HG03432 (cell line): ENCODE measurements at regions not wholly inside any gene's neighbourhood (a gene's known extent, or its start where the extent isn't known, plus 50 kb on each side); places are given as distances from the start of the nearest gene placed in this dataset.
A peak's percentile ranks its signal among the peaks of the same experiment; 100 is the strongest.
"Not testable (repeated sequence)": the region's sequence is repeated elsewhere in the genome, so short reads cannot be mapped to it uniquely, and the experiment has no call there.

Source experiments
- ATAC-seq: cut with Tn5 transposase; IDR thresholded peaks from one replicate; pipeline ENCODE4 v1.9.1; 2021; ENCODE audit warnings: mild to moderate bottlenecking, moderate library complexity; ENCODE audit not compliant: unreplicated experiment

DNA sequence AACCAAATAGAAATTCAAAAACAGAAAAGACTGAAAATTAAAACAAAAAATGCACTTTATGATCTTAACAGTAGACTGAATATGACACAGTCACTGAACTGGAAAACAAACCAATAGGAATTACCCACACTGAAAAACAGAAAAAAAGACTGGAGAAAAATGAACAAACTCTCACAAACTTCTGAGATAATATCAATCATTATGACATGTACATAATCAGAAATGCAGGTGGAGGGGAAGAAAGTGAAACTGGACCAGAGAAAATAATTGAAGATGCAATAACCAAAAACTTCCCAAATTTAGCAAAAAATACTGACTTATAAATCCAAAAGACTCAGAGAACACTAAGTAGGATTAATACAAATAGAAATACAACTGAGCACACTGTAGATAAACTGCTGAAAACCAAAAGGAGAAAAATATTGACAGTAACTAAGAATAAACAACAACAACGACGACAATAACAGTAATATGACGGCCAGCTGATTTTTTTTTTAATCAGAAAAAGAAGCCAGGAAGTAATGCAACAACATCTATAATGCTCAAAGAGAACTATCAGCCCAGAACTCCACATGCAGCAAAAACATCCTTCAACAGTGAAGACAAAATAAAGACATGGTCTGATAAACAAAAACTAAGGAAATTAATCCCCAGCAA lies 108.1 kb downstream of the ZFAND4 start:
- no peak for ATAC-seq

DNA sequence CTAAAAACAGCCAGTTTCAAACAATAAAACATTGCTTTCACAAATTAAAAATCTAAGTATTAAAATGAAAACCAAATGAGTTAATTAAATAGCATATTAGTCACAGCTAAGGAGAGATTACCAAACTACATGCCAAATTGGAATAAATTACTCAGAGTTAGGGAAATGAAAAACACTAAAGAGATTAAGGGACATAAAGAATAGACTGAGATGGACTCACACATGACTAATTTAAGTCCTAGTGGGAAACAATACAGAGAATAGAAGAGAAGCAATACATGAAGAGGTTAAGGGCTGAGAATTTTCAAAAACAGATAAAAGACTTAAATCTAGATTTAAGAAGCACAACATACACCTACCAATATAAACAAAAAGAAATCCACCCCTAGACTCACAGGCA lies 110.6 kb downstream of the ZFAND4 start:
- ATAC-seq = no peak

DNA sequence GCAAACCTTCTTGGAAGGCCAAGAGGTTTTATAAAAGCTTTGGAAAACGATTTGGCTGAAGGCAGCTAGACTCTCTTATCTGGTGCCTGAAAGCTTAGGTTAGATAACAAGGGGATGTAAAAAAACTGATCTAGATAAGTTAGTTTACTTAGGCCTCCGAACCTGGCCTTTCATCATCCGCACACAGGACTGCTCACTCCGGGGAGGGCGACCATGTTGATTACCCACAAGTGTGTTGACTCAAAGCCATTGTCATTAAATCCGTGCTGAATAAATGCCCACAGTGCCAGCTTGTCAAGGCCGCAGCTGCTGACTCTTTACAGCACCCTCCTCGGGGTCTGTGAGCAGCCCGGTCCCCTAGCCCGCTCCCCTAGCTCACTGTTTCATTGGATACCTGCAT lies 112.3 kb downstream of the ZFAND4 start:
- no peak for ATAC-seq

DNA sequence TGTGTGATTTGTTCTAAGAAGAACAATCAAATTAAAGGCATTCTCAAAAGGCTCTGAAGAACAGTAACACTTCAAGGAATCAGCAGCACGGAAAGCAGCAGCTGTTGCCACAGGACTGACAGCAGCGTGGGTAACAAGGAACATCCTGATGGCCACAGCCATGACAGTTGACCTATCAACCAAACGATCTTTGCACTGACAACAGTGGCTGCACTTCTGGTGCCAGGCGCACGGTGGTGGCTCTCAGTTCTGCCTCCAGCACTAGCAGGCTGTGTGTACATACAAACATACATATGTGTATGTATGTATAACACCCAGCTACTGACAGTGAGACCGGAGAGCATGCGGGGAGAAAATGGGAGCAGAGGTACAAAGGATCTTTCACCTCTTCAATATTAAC lies 114.1 kb downstream of the ZFAND4 start:
- ATAC-seq = no peak

DNA sequence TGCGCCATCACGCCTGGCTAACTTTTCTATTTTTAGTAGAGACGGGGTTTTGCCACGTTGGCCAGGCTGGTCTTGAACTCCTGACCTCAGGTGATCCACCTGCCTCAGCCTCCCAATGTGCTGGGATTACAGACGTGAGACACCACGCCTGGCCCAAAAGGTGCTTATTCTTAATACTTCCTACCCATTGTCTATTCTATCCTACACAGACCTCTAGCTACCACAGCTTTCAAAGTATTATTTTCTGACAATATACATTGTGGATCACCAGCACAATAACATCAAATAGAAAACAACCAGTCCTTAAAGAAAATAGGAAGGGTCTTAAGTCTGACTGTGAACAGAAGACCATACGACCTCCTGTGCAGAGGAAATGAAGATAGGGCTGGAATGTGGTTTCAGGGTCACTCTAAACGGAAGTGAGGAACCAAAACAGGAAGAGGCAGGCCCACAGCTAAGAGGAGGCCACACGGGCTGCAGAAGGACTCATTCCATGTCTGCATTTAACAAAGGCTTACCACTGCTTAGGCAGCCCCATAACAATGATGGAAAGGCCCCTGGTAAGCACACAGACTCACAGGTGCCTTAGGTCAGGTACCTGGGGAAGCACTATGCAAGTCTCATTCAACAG lies 115.2 kb downstream of the ZFAND4 start:
- ATAC-seq = no peak

DNA sequence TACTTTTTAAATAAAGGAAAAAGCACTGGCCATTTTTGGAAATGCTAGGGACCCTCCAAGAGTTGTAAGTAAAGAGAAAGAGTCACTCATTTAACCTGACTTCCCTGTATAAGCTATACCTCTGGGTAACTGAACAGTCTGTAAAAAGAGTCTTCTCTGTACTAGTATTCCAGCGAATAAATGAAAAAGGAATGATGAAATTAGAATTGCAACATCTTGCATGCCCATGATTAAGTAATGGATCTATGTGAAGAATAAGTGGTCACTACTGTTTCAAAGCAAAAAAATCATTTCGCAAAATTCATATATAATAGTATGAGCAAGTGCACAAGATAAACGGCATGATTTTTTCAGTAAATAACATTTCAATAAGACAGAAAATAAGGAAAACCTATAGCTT lies 116.8 kb downstream of the ZFAND4 start:
- no peak for ATAC-seq

DNA sequence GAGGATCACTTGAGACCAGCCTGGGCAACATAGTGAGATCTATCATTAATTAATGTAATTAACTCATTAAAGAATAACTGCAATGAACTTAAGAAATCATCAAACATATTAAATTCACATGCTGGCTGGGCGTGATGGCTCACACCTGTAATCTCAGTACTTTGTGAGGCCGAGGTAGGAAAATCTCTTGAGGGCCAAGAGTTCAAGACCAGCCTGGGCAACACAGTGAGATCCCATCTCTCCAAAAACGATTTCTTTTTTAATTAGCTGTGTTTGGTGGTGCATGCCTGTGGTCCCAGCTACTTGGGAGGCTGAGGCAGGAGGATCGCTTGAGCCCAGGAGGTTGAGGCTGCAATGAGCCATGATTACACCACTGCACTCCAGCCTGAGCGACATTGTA lies 117.2 kb downstream of the ZFAND4 start:
- not testable (repeated sequence) for ATAC-seq

DNA sequence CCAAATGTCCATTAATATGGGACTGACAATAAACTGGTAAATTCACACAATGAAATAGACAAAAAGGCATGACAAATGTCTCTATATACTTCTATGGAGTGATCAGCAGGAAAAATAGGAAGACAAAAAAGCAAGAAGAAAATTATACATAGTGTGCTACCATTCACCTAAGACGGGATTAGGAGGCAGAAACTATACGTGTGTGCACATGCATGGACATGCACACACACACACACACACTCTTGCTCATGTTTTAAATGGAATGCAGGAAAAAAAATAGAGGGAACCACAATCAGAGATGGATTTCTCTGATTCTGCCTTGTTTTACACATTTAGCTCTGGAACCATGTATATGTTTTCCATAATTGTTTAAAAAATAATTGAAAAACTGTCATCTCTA lies 119.0 kb downstream of the ZFAND4 start:
- no peak for ATAC-seq

DNA sequence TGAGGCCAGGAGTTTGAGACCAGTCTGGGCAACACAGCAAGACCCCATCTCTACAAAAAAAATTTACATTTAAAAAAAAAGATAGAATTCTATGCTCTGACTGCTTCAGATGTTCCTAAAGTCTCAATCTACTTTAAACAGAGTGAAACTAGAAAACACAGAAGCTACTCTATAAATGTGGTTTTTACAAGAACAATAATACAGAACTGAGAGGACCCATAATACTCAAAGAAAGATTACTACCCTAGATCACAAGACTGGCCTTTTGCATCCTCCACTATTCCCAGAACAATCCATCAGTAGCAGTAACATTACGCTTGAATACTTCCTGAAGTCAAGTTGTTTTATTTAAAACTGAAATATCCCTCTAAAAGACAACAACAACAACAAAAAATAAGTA lies 119.4 kb downstream of the ZFAND4 start:
- ATAC-seq = peak; percentile 55

DNA sequence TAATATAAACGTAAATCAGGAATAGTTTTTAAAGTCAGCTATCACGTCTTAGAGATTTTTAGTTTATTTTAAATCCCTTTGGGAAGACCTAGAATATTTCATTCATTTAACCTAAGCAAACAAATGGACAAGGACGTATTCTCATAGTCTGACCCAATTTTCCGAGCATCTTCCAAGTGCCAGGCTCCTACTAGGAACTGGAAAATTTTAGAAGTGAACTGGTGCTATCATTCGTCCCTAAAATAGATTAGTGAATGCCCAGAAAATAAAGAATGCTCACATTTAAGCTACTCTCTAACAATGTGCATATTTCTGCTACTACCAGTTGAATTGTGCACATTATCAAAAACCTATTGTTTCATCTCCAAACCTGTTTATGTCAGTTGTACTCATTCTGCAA lies 120.1 kb downstream of the ZFAND4 start:
- ATAC-seq = no peak

DNA sequence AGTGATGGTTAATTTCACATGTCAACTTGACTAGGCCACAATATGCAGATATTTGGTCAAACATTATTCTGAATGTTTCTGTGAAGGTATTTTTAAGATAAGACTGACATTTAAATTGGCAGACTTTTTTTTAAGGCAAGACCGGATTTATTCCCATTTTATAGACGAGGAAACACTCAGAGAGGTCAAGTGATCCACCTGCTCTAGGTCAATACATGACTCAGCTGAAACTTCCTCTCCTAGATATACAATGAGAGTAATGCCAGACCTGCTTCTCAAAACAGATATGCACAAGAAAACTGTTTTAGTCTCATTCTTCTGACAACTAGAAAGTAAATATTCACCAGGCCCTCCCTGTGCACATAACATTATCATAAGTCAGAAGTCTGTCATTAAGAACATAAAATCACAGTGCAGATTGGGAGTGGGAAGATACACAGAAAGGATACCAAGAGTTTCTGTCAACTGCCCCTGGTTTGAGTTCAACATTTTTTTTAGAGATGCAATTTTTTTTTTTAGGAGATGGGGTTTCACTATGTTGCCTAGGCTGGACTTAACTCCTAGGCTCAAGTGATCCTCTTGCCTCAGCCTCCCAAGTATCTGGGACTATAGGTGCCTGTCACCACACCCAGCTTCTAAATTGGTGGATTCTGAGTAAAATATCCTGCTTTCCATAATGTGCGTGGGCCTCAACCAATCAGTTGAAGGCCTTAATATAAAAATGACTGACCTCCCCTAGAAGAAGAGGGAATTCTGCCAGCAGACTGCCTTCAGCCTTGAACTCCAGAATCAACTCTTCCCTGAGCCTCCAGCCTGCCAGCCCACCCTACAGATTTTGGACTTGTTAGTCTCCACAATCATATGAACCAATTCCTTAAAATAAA lies 121.4 kb downstream of the ZFAND4 start:
- ATAC-seq = no peak

DNA sequence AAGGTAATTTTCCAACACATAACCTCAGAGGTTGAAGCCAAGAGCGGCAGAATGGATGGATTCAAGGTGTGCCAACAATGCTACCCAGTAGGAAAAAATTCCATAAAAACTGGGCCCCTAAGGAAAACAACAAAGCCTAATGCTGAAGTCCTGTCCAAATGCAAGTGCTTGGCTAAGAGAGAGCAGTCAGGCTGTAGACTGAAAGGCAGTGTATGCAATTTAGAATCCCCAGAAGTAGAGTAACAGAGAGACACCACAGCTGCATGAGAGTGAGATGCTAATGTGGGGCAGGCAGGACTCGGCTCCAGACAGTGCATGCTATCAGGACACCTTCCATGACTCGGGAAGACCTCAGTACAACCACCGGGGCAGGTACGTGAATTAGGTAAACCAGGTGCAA lies 124.5 kb downstream of the ZFAND4 start:
- ATAC-seq = no peak

DNA sequence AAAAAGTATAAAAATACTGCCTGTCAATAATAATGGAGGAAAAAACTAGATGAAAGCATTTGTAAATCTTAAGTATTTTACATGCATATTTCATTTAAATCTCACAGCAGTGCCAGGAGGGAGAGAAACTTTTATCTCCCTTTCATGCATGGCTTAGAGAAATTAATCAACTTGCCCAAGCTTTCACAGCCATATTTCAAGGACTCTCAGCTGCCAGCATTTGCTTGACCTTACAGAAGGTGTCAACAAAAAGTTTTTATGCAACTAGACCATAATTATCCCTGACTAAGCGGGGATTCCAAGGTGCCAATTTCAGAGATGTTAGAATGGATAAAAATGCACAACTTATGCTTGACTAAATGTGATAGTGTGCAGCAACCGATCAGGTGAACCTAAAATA lies 125.4 kb downstream of the ZFAND4 start:
- ATAC-seq = no peak

DNA sequence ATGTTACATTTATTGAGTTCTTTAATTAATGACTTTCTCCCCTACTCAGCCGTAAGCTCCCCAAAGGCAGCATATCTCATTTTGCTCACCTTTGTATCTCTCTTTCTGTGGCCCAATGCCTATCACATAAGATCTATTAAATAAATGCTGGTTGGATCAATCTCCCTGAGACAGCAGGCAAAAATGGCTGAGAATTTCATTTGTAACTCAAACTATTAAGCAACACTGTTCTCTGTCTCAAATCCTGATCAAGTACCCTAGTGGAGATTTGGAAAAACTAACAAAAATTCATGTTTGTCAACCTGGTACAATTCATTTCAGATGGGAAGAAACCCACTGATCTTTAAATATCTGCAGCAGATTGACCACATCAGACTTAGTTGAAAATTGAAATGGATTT lies 127.4 kb downstream of the ZFAND4 start:
- no peak for ATAC-seq

DNA sequence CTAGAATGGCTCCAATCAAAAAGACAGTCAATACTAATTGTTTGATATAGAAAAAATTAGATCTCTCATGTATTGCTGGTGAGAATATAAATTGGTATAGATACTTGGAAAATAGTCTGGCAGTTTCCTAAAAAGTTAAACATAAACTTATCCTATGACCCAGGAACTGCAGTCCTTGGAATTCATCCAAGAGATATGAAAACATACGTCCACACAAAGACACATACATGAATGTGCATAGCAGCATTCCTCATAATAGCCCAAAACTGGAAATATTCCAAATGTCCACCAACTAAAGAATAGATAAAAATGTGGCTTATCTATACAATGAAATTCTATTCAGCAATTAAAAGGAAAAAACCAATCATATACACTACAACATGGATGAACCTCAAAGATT lies 128.4 kb downstream of the ZFAND4 start:
- no peak for ATAC-seq

DNA sequence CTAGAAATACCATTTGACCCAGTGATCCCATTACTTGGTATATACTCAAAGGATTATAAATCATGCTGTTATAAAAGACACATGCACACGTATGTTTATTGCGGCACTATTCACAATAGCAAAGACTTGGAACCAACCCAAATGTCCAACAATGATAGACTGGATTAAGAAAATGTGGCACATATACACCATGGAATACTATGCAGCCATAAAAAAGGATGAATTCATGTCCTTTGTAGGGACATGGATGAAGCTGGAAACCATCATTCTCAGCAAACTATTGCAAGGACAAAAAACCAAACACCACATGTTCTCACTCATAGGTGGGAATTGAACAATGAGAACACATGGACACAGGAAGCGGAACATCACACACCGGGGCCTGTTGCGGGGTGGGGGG lies 131.5 kb downstream of the ZFAND4 start:
- ATAC-seq = not testable (repeated sequence)

DNA sequence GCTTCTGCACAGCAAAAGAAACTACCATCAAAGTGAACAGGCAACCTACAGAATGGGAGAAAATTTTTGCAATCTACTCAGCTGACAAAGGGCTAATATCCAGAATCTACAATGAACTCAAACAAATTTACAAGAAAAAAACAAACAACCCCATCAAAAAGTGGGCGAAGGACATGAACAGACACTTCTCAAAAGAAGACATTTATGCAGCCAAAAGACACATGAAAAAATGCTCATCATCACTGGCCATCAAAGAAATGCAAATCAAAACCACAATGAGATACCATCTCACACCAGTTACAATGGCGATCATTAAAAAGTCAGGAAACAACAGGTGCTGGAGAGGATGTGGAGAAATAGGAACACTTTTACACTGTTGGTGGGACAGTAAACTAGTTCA lies 132.0 kb downstream of the ZFAND4 start:
- not testable (repeated sequence) for ATAC-seq

DNA sequence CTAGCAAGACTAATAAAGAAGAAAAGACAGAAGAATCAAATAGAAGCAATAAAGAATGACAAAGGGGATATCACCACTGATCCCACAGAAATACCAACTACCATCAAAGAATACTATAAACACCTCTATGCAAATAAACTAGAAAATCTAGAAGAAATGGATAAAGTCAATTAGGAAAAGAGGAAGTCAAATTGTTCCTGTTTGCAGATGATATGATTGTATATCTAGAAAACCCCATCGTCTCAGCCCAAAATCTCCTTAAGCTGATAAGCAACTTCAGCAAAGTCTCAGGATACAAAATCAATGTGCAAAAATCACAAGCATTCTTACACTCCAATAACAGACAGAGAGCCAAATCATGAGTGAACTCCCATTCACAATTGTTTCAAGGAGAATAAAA lies 133.0 kb downstream of the ZFAND4 start:
- ATAC-seq = not testable (repeated sequence)

DNA sequence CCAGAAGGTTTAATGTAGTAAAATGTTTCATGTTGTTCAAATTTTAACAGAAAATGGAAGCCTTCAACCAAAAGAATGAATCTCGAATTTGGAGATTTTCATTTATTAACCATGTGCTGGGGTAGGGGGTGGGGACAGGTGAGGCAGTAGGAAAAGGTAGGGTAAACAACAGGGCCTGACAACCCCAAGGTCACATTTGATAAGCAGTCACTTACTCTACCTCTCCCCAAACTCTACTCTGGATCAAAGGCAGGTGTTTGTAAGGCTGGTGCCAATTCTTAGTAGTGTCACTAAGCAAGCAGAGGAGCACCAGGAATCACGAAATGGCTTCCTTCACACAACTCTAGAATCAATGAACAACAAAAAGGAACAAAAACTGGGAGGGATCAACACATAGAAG lies 138.0 kb downstream of the ZFAND4 start:
- ATAC-seq = no peak

DNA sequence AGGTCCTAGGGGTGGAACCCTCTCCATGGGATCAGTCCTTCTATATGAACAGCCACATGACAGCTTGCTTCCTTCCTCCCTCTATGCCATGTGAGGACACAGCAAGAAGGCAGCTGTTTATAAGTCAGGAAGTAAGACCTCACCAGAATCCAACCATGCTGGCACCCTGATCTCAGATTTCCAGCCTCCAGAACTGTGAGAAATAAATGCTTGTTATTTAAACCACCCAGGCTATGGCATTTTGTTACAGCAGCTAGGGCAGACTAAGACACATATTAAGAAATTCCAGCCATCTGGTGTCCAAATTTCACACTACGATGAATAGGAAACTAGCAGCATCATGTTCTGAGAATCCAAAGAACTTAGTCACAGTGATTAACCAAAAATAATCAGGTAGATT lies 140.1 kb downstream of the ZFAND4 start:
- ATAC-seq = no peak

DNA sequence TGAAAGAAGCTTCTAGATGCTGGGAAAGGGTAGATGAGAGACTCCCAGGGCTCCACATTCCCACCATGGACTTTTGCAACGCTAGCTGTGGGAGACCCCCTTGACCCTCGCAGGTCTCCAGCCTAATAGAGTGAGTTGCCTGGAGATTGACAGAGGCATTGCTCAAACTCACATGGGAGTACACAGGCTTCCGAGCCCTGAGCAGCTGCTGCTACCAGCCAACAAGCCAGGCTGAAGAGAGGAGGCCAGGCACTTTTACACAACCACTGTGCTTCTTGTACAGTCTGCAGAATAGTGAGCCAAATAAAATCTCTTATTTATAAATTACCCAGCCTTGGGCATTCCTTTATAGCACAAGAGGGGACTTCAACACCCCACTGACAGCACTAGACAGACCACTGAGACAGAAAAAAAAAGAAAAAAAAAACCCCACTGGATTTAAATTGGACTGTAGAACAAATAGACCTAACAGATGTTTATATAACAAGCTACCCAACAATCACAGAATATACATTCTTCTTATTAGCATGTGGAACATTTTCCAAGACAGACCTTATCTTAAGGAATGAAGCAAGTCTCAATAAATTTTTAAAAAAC lies 146.2 kb downstream of the ZFAND4 start:
- no peak for ATAC-seq

DNA sequence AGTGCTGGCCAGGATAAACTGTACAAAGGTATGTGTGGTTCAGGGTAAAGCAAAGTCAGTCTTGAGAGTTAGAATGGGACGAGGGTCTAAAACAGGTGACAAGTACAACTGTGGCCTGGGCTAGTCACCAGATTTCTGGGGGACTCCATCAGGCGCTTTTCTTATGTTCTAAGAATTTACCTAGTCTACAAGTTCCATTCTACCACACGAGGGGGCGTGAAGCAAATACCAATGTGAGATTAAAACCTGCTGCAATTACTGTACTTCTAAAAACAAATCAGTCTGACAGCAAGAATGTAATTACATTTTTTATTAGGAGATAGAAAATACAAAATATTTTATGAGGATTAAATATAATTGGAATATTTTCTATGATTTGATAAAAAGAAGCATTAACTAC lies 146.5 kb downstream of the ALOX5 start:
- ATAC-seq = no peak
